Choroid plexus epithelial cell (primary cell): ENCODE measurements at regions not wholly inside any gene's neighbourhood (a gene's known extent, or its start where the extent isn't known, plus 50 kb on each side); places are given as distances from the start of the nearest gene placed in this dataset.

Experiments
- DNase-seq: peaks from one replicate; pipeline ENCODE4 v3.0.0-alpha.2; 2010; ENCODE audit warnings: low read depth
- H3K4me3 ChIP-seq: 2 replicates; pipeline ENCODE4 v1.5.1; 2011; ENCODE audit warnings: low read depth, mild to moderate bottlenecking, control low read depth, low read length, moderate library complexity
- CTCF ChIP-seq: conservative IDR thresholded peaks from 2 replicates; pipeline ENCODE4 v1.5.1; 2011; ENCODE audit warnings: low read depth, mild to moderate bottlenecking, control low read depth, inconsistent platforms, low read length, moderate library complexity

GRCh38 chr16:35626041-35626440 is 2166.6 kb downstream of the TP53TG3F start:
- no peak for TF ChIP-seq CTCF
- no peak for DNase-seq

GRCh38 chr16:35628976-35629375 is 2169.6 kb downstream of the TP53TG3F start:
- no peak overlapping the region for H3K4me3 ChIP-seq
- DNase-seq, result no peak
- TF ChIP-seq CTCF, result no peak

More at GRCh38 chr16:35626041-35626440, 2166.6 kb downstream of the TP53TG3F start:
- H3K4me3 ChIP-seq, result no peak overlapping the region

GRCh38 chr16:35631261-35631945 is 2172.0 kb downstream of the TP53TG3F start:
- no peak overlapping the region for H3K4me3 ChIP-seq
- TF ChIP-seq CTCF, result no peak
- DNase-seq, result no peak

GRCh38 chr16:35636480-35637230 is 2177.2 kb downstream of the TP53TG3F start:
- H3K4me3 ChIP-seq, result no peak overlapping the region
- no peak for TF ChIP-seq CTCF
- no peak for DNase-seq

- H3K4me3 ChIP-seq, result no peak overlapping the region
- no peak for DNase-seq
- TF ChIP-seq CTCF, result no peak
Measured at GRCh38 chr16:35637683-35638082, 2178.3 kb downstream of the TP53TG3F start.

- DNase-seq, result no peak
- TF ChIP-seq CTCF, result no peak
- H3K4me3 ChIP-seq, result no peak overlapping the region
Measured at GRCh38 chr16:35639233-35640205, 2180.1 kb downstream of the TP53TG3F start.
